ENCODE measurements at regions not wholly inside any gene's neighbourhood (a gene's known extent, or its start where the extent isn't known, plus 50 kb on each side); places are given as distances from the start of the nearest gene placed in this dataset.
A peak's percentile ranks its signal among the peaks of the same experiment; 100 is the strongest.

- FAIRE-seq, result no peak
- intact Hi-C loops (cut with DNase I), result no loop called here
- H3K27ac ChIP-seq (ENCODE audit: low read depth in 2 of 2, low read length in 2 of 2), result no peak overlapping the region
- H3K9me3 ChIP-seq (ENCODE audit: control insufficient read depth in 2 of 3, insufficient read depth in 1 of 3, low read length in 3 of 3), result no peaks in the 10 kb centered on the region
- H3K4me1 ChIP-seq (ENCODE audit: control insufficient read depth in 2 of 3, insufficient read depth in 2 of 3, low read depth in 1 of 3, low read length in 3 of 3), result no peaks in the 10 kb centered on the region
- no peak overlapping the region for H3K4me3 ChIP-seq (ENCODE audit: low read length in 3 of 3)
- peak in 2 of 5 donors; percentile 9 to 16 for DNase-seq
- H3K9ac ChIP-seq (ENCODE audit: low read length in 3 of 3), result no peak overlapping the region
- H3K27me3 ChIP-seq (ENCODE audit: control insufficient read depth, insufficient read depth, low read length), result no peaks in the 10 kb centered on the region
- TF ChIP-seq CTCF (IDR thresholded peaks at IDR 0.05; ENCODE audit: borderline replicate concordance, extremely low read depth, insufficient read depth), result no peak
- no peaks in the 10 kb centered on the region for H3K36me3 ChIP-seq (ENCODE audit: control insufficient read depth in 2 of 3, insufficient read depth in 3 of 3, low read length in 3 of 3)
These were observed 839.6 kb upstream of the ZEB2 start for GRCh38 chr2:145359561-145359960.

- no peak overlapping the region for H3K27ac ChIP-seq (ENCODE audit: low read depth in 2 of 2, low read length in 2 of 2)
- DNase-seq, result no peak
- H3K4me1 ChIP-seq (ENCODE audit: control insufficient read depth in 2 of 3, insufficient read depth in 2 of 3, low read depth in 1 of 3, low read length in 3 of 3), result no peaks in the 10 kb centered on the region
- no peaks in the 10 kb centered on the region for H3K36me3 ChIP-seq (ENCODE audit: control insufficient read depth in 2 of 3, insufficient read depth in 3 of 3, low read length in 3 of 3)
- no peak for FAIRE-seq
- no peaks in the 10 kb centered on the region for H3K9me3 ChIP-seq (ENCODE audit: control insufficient read depth in 2 of 3, insufficient read depth in 1 of 3, low read length in 3 of 3)
- H3K27me3 ChIP-seq (ENCODE audit: control insufficient read depth, insufficient read depth, low read length), result no peaks in the 10 kb centered on the region
- intact Hi-C loops (cut with DNase I), result no loop called here
- no peak overlapping the region for H3K4me3 ChIP-seq (ENCODE audit: low read length in 3 of 3)
- no peak for TF ChIP-seq CTCF (IDR thresholded peaks at IDR 0.05; ENCODE audit: borderline replicate concordance, extremely low read depth, insufficient read depth)
- no peak overlapping the region for H3K9ac ChIP-seq (ENCODE audit: low read length in 3 of 3)
These were observed 836.1 kb upstream of the ZEB2 start for GRCh38 chr2:145356056-145356455.

GRCh38 chr2:145352484-145352883 lies 832.6 kb upstream of the ZEB2 start:
- TF ChIP-seq CTCF (IDR thresholded peaks at IDR 0.05; ENCODE audit: borderline replicate concordance, extremely low read depth, insufficient read depth), result no peak
- FAIRE-seq, result no peak
- no peaks in the 10 kb centered on the region for H3K36me3 ChIP-seq (ENCODE audit: control insufficient read depth in 2 of 3, insufficient read depth in 3 of 3, low read length in 3 of 3)

GRCh38 chr2:145351864-145352425 lies 832.0 kb upstream of the ZEB2 start:
- no peak for TF ChIP-seq CTCF (IDR thresholded peaks at IDR 0.05; ENCODE audit: borderline replicate concordance, extremely low read depth, insufficient read depth)
- no peak for FAIRE-seq
- H3K27ac ChIP-seq (ENCODE audit: low read depth in 2 of 2, low read length in 2 of 2), result no peak overlapping the region
- no peaks in the 10 kb centered on the region for H3K9me3 ChIP-seq (ENCODE audit: control insufficient read depth in 2 of 3, insufficient read depth in 1 of 3, low read length in 3 of 3)
- DNase-seq, result no peak
- no peaks in the 10 kb centered on the region for H3K36me3 ChIP-seq (ENCODE audit: control insufficient read depth in 2 of 3, insufficient read depth in 3 of 3, low read length in 3 of 3)
- H3K9ac ChIP-seq (ENCODE audit: low read length in 3 of 3), result no peak overlapping the region
- no peak overlapping the region for H3K4me3 ChIP-seq (ENCODE audit: low read length in 3 of 3)
- intact Hi-C loops (cut with DNase I), result no loop called here
- no peaks in the 10 kb centered on the region for H3K27me3 ChIP-seq (ENCODE audit: control insufficient read depth, insufficient read depth, low read length)
- H3K4me1 ChIP-seq (ENCODE audit: control insufficient read depth in 2 of 3, insufficient read depth in 2 of 3, low read depth in 1 of 3, low read length in 3 of 3), result no peaks in the 10 kb centered on the region

More at GRCh38 chr2:145352484-145352883, 832.6 kb upstream of the ZEB2 start:
- no peaks in the 10 kb centered on the region for H3K9me3 ChIP-seq (ENCODE audit: control insufficient read depth in 2 of 3, insufficient read depth in 1 of 3, low read length in 3 of 3)
- no peaks in the 10 kb centered on the region for H3K27me3 ChIP-seq (ENCODE audit: control insufficient read depth, insufficient read depth, low read length)
- H3K27ac ChIP-seq (ENCODE audit: low read depth in 2 of 2, low read length in 2 of 2), result no peak overlapping the region
- intact Hi-C loops (cut with DNase I), result no loop called here
- no peak overlapping the region for H3K4me3 ChIP-seq (ENCODE audit: low read length in 3 of 3)
- no peak overlapping the region for H3K9ac ChIP-seq (ENCODE audit: low read length in 3 of 3)
- H3K4me1 ChIP-seq (ENCODE audit: control insufficient read depth in 2 of 3, insufficient read depth in 2 of 3, low read depth in 1 of 3, low read length in 3 of 3), result no peaks in the 10 kb centered on the region
- peak in 2 of 5 donors; percentile 33 to 42 for DNase-seq

Data from kidney (tissue), 13 donors.